ENCODE measurements at regions not wholly inside any gene's neighbourhood (a gene's known extent, or its start where the extent isn't known, plus 50 kb on each side); places are given as distances from the start of the nearest gene placed in this dataset.
"Not testable (repeated sequence)": the region's sequence is repeated elsewhere in the genome, so short reads cannot be mapped to it uniquely, and the experiment has no call there.

- H3K4me3 ChIP-seq = no peak overlapping the region
- H3K27me3 ChIP-seq = no peaks in the 10 kb centered on the region
- H3K36me3 ChIP-seq = no peaks in the 10 kb centered on the region
- H3K9me3 ChIP-seq = no peaks in the 10 kb centered on the region
- H3K9ac ChIP-seq (ENCODE audit: low read depth in 2 of 2, low read length in 2 of 2) = no peak overlapping the region
- no peaks in the 10 kb centered on the region for H3K4me1 ChIP-seq
- intact Hi-C loops (cut with DNase I) = no loop called here
- H3K27ac ChIP-seq = no peak overlapping the region
- no peak for TF ChIP-seq CTCF (IDR thresholded peaks at IDR 0.05)
- DNase-seq = no peak
Observed at GRCh38 chr5:110969502-110969901, 102.0 kb upstream of the TSLP start.

DNA sequence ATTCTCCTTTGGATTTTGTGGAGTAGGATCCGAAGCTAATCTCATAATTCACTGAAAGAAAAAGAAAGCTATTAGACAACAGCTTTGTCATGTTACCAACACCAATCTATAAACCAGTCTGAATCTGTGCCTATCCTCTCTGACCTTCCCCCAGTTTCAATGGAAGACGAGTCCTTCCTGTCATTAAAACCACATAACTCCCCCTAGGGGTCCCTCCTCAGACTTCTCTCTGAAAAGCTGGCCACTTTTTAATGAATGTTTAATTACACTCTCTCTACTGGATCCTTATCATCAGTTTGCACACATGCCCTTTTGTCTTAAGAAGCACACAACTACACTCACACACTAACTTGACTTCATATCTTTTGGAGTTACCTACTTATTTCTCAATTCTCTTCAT lies 98.0 kb upstream of the TSLP start:
- intact Hi-C loops (cut with DNase I) = no loop called here

DNA sequence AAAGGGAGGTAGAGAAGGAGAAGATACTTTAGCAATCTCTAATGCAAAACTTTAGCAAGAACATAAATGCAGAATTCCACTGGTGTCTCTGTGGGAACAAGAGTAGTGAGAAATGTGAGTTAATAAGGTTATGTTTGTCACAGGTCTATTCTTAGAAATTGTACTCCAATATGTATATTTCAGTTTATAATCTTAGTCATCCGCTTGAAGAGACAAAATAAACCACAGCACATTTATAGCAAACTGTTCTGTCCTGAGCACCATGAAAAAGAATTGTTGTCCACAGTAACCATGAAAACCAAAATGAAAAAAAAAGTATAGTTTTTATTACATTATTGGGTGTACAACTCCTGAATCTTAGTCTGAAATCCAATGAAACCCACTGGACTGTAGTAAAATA lies 93.6 kb upstream of the TSLP start:
- Histone ChIP-seq H3K27me3 (no peaks in the 10 kb centered on the region), H3K4me1 (no peaks in the 10 kb centered on the region), H3K27ac (no peak overlapping the region), H3K4me3 (no peak overlapping the region), H3K9ac (ENCODE audit: low read depth in 2 of 2, low read length in 2 of 2) (no peak overlapping the region), H3K36me3 (no peaks in the 10 kb centered on the region), H3K9me3 (no peaks in the 10 kb centered on the region)
- intact Hi-C loops (cut with DNase I) = no loop called here
- no peak for TF ChIP-seq CTCF (IDR thresholded peaks at IDR 0.05)
- no peak for DNase-seq

More for the DNA sequence above, 98.0 kb upstream of the TSLP start:
- no peak overlapping the region for H3K27ac ChIP-seq
- no peak overlapping the region for H3K9ac ChIP-seq (ENCODE audit: low read depth in 2 of 2, low read length in 2 of 2)
- no peak for DNase-seq
- H3K4me1 ChIP-seq = no peaks in the 10 kb centered on the region
- no peak for TF ChIP-seq CTCF (IDR thresholded peaks at IDR 0.05)
- no peaks in the 10 kb centered on the region for H3K9me3 ChIP-seq
- H3K27me3 ChIP-seq = no peaks in the 10 kb centered on the region
- no peak overlapping the region for H3K4me3 ChIP-seq
- no peaks in the 10 kb centered on the region for H3K36me3 ChIP-seq

- DNase-seq; intact Hi-C loops (cut with DNase I); H3K4me1 ChIP-seq; H3K9me3 ChIP-seq; H3K27me3 ChIP-seq; H3K4me3 ChIP-seq; H3K27ac ChIP-seq; H3K9ac ChIP-seq (ENCODE audit: low read depth in 2 of 2, low read length in 2 of 2); H3K36me3 ChIP-seq: not testable (repeated sequence)
Observed at GRCh38 chr5:110985882-110986281, 85.6 kb upstream of the TSLP start.

DNA sequence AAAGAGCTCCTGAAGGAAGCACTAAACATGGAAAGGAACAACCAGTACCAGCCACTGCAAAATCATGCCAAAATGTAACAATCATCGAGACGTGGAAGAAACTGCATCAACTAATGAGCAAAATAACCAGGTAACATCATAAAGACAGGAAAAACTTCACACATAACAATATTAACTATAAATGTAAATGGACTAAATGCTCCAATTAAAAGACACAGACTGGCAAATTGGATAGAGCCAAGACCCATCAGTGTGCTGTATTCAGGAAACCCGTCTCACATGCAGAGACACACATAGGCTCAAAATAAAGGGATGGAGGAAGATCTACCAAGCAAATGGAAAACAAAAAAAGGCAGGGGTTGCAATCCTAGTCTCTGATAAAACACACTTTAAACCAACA lies 83.9 kb upstream of the TSLP start:
- H3K27me3 ChIP-seq; H3K4me1 ChIP-seq; H3K4me3 ChIP-seq; intact Hi-C loops (cut with DNase I); H3K27ac ChIP-seq; DNase-seq; H3K36me3 ChIP-seq; H3K9me3 ChIP-seq; H3K9ac ChIP-seq (ENCODE audit: low read depth in 2 of 2, low read length in 2 of 2): not testable (repeated sequence)

GRCh38 chr5:110996742-110997141 lies 74.8 kb upstream of the TSLP start:
- no peak overlapping the region for H3K4me3 ChIP-seq
- H3K9ac ChIP-seq (ENCODE audit: low read depth in 2 of 2, low read length in 2 of 2) = no peak overlapping the region
- H3K36me3 ChIP-seq = no peaks in the 10 kb centered on the region
- no peak for TF ChIP-seq CTCF (IDR thresholded peaks at IDR 0.05)
- no peaks in the 10 kb centered on the region for H3K27me3 ChIP-seq
- intact Hi-C loops (cut with DNase I) = no loop called here
- DNase-seq = no peak
- no peaks in the 10 kb centered on the region for H3K4me1 ChIP-seq
- H3K9me3 ChIP-seq = no peaks in the 10 kb centered on the region
- no peak overlapping the region for H3K27ac ChIP-seq

- Histone ChIP-seq H3K27ac (no peak overlapping the region), H3K9ac (ENCODE audit: low read depth in 2 of 2, low read length in 2 of 2) (no peak overlapping the region), H3K4me3 (no peak overlapping the region), H3K9me3 (no peaks in the 10 kb centered on the region), H3K36me3 (no peaks in the 10 kb centered on the region), H3K27me3 (no peaks in the 10 kb centered on the region), H3K4me1 (no peaks in the 10 kb centered on the region)
- DNase-seq = no peak
- no peak for TF ChIP-seq CTCF (IDR thresholded peaks at IDR 0.05)
- intact Hi-C loops (cut with DNase I) = no loop called here
Observed at GRCh38 chr5:111002036-111002435, 69.5 kb upstream of the TSLP start.

All from colonic mucosa (tissue), 4 donors.